ENCODE measurements at regions not wholly inside any gene's neighbourhood (a gene's known extent, or its start where the extent isn't known, plus 50 kb on each side); places are given as distances from the start of the nearest gene placed in this dataset.

DNA sequence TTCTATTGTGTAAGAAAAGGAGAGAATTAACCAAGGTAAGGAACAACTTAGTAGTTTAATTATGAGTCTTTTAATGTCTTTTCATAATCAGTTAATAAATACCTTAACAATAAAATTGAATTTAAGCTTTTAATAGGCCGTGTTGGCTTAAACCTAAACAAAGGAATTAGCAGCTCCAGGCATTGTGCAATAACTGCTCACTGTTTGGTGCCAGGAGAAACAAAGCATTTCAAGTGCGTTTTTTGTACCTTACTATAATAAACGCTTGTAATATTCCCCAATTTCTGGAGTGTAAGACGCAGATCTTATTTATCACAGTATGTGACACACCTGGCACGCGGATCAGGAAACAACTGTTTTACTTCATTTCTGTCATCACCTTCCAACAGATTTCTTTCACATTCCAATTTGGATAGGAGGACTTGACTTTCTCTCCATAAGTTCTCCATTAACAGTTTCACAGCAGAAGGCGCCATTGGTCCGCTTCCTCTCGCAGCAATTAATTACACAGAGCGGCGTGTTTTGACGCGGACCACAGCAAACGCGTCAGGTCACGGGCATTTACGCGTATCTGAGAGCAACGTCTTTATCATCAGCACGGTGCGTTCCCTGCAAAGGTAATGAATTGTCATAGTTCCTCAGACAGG lies 335.8 kb upstream of the NT5E start:
- Histone ChIP-seq H3K27me3 (replicated peaks in 1 of 4; ENCODE audit: control extremely low read depth in 1 of 4, control insufficient read depth in 3 of 4, insufficient read depth in 4 of 4, low read length in 3 of 4) (no peaks in the 10 kb centered on the region), H3K4me3 (ENCODE audit: control extremely low read depth in 1 of 5, extremely low read depth in 1 of 5, insufficient read depth in 1 of 5, low read depth in 2 of 5, low read length in 4 of 5) (no peak overlapping the region), H3K36me3 (replicated peaks in 1 of 2; ENCODE audit: control extremely low read depth in 1 of 2, control insufficient read depth in 1 of 2, extremely low read depth in 1 of 2, insufficient read depth in 2 of 2, low read length in 1 of 2) (no peaks in the 10 kb centered on the region), H3K27ac (ENCODE audit: low read length in 2 of 2) (no peak overlapping the region), H3K9me3 (ENCODE audit: control extremely low read depth in 1 of 3, control insufficient read depth in 2 of 3, insufficient read depth in 1 of 3, low read length in 2 of 3) (peaks cover 0 to 3% (median 0%) of the 10 kb centered on the region in 3 donors), H2AFZ (ENCODE audit: insufficient read depth, low read depth, low read length, poor library complexity, severe bottlenecking) (no peak overlapping the region), H3K79me2 (ENCODE audit: control insufficient read depth, insufficient read depth, low read length) (no peaks in the 10 kb centered on the region), H3K9ac (ENCODE audit: low read length) (no peak overlapping the region), H3K4me1 (ENCODE audit: control insufficient read depth in 2 of 2, insufficient read depth in 2 of 2, low read length in 2 of 2) (no peaks in the 10 kb centered on the region), H4K20me1 (ENCODE audit: control insufficient read depth, insufficient read depth, low read length, poor library complexity, severe bottlenecking) (no peaks in the 10 kb centered on the region), H3K4me2 (replicated peaks; ENCODE audit: low read depth, low read length, poor library complexity, severe bottlenecking) (no peak overlapping the region)
- H3K4me3 Mint-ChIP-seq, result no peak overlapping the region
- ChIA-PET CTCF (no interaction called here), POLR2A (no interaction called here)
- intact Hi-C loops (cut with micrococcal nuclease), result no loop called here
- no peaks in the 10 kb centered on the region for H3K27me3 Mint-ChIP-seq
- H3K27ac Mint-ChIP-seq, result no peak overlapping the region
- no peaks in the 10 kb centered on the region for H3K9me3 Mint-ChIP-seq (ENCODE audit: insufficient read depth)
- H3K4me1 Mint-ChIP-seq, result no peaks in the 10 kb centered on the region
- TF ChIP-seq CTCF (IDR thresholded peaks at IDR 0.05), result no peak
- TF ChIP-seq EZH2 (IDR thresholded peaks at IDR 0.05; ENCODE audit: borderline replicate concordance, insufficient read depth, low read depth, low read length, poor library complexity, severe bottlenecking), result no peak
- DNase-seq (no peak), ATAC-seq (ENCODE audit: low read depth) (no peak)
- WGBS (ENCODE audit: insufficient coverage), result 96% methylated on average over 19 of the region's 21 CpGs

GRCh38 chr6:85112540-85112939 lies 337.3 kb upstream of the NT5E start:
- Histone ChIP-seq H3K27ac (ENCODE audit: low read length in 2 of 2) (no peak overlapping the region), H3K27me3 (replicated peaks in 1 of 4; ENCODE audit: control extremely low read depth in 1 of 4, control insufficient read depth in 3 of 4, insufficient read depth in 4 of 4, low read length in 3 of 4) (no peaks in the 10 kb centered on the region), H3K4me1 (ENCODE audit: control insufficient read depth in 2 of 2, insufficient read depth in 2 of 2, low read length in 2 of 2) (no peaks in the 10 kb centered on the region), H3K36me3 (replicated peaks in 1 of 2; ENCODE audit: control extremely low read depth in 1 of 2, control insufficient read depth in 1 of 2, extremely low read depth in 1 of 2, insufficient read depth in 2 of 2, low read length in 1 of 2) (no peaks in the 10 kb centered on the region), H3K4me3 (ENCODE audit: control extremely low read depth in 1 of 5, extremely low read depth in 1 of 5, insufficient read depth in 1 of 5, low read depth in 2 of 5, low read length in 4 of 5) (no peak overlapping the region), H3K4me2 (replicated peaks; ENCODE audit: low read depth, low read length, poor library complexity, severe bottlenecking) (no peak overlapping the region), H3K79me2 (ENCODE audit: control insufficient read depth, insufficient read depth, low read length) (no peaks in the 10 kb centered on the region), H2AFZ (ENCODE audit: insufficient read depth, low read depth, low read length, poor library complexity, severe bottlenecking) (no peak overlapping the region), H3K9ac (ENCODE audit: low read length) (no peak overlapping the region), H4K20me1 (ENCODE audit: control insufficient read depth, insufficient read depth, low read length, poor library complexity, severe bottlenecking) (no peaks in the 10 kb centered on the region), H3K9me3 (ENCODE audit: control extremely low read depth in 1 of 3, control insufficient read depth in 2 of 3, insufficient read depth in 1 of 3, low read length in 2 of 3) (no peaks in the 10 kb centered on the region)
- Mint-ChIP-seq H3K27me3 (no peaks in the 10 kb centered on the region), H3K27ac (no peak overlapping the region), H3K4me1 (no peaks in the 10 kb centered on the region), H3K9me3 (ENCODE audit: insufficient read depth) (peaks cover 3% of the 10 kb centered on the region), H3K4me3 (no peak overlapping the region)
- TF ChIP-seq EZH2 (IDR thresholded peaks at IDR 0.05; ENCODE audit: borderline replicate concordance, insufficient read depth, low read depth, low read length, poor library complexity, severe bottlenecking) (no peak), CTCF (IDR thresholded peaks at IDR 0.05) (no peak)
- ChIA-PET POLR2A (no interaction called here), CTCF (no interaction called here)
- no peak for ATAC-seq (ENCODE audit: low read depth)
- no CpG with 5 or more reads among the region's 1 CpG for WGBS (ENCODE audit: insufficient coverage)
- DNase-seq, result no peak
- intact Hi-C loops (cut with micrococcal nuclease), result no loop called here

Measured in B cell (primary cell).